Erythroblast (primary cell): ENCODE measurements at regions not wholly inside any gene's neighbourhood (a gene's known extent, or its start where the extent isn't known, plus 50 kb on each side); places are given as distances from the start of the nearest gene placed in this dataset.

Source experiments
- GATA1 ChIP-seq: IDR thresholded peaks from 2 replicates; pipeline ENCODE4 v1.6.1; 2011; ENCODE audit warnings: low read depth, mild to moderate bottlenecking, control low read depth, low read length, moderate library complexity
- POLR2A ChIP-seq: IDR thresholded peaks from 2 replicates; pipeline ENCODE4 v1.6.1; 2011; ENCODE audit warnings: mild to moderate bottlenecking, low read length

DNA sequence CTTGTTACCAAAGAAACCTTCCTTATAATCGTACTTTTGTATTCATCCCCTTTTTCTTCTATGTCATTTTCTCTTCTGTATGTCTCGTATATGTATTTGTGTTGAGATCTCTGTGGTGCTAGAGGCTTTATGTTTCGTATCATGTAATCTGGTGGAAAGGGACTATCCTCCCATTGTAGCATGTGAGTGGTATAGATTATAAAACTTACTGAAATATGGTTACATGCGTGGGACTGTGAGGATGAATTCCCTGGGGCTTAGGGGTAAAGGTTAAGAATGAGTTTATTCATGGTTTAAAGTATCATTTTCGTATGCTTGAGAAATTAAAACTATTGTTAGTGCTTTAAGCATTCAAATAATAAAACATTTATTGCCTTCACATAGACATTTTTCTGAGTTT lies 141.9 kb downstream of the ANKRD7 start:
- no peak for TF ChIP-seq POLR2A
- TF ChIP-seq GATA1 = no peak
